KMS-11 (cell line): ENCODE measurements at regions not wholly inside any gene's neighbourhood (a gene's known extent, or its start where the extent isn't known, plus 50 kb on each side); places are given as distances from the start of the nearest gene placed in this dataset.

Source experiments
- H2AFZ ChIP-seq: fragments of 200-600 bp; sonication (generic); 2 replicates; pipeline ENCODE4 v1.6.1; 2016; ENCODE audit warnings: antibody characterized with exemption, mixed run types, low read depth
- H3K27ac ChIP-seq: fragments of 200-600 bp; sonication (generic); 2 replicates; pipeline ENCODE4 v1.6.1; 2016; ENCODE audit warnings: mild to moderate bottlenecking, mixed run types
- H3K27me3 ChIP-seq: fragments of 200-600 bp; sonication (generic); 2 replicates; pipeline ENCODE4 v1.6.1; 2017; ENCODE audit warnings: mild to moderate bottlenecking, low read depth, mixed run types, moderate library complexity; ENCODE audit not compliant: insufficient read depth
- H3K36me3 ChIP-seq: fragments of 200-600 bp; sonication (generic); 2 replicates; pipeline ENCODE4 v1.6.1; 2017; ENCODE audit warnings: mild to moderate bottlenecking, mixed run types; ENCODE audit not compliant: insufficient read depth
- H3K4me1 ChIP-seq: fragments of 200-600 bp; sonication (generic); 2 replicates; pipeline ENCODE4 v1.6.1; 2016; ENCODE audit warnings: mild to moderate bottlenecking, low read depth, mixed run types; ENCODE audit not compliant: poor library complexity, severe bottlenecking
- H3K4me2 ChIP-seq: fragments of 200-600 bp; sonication (generic); 2 replicates; pipeline ENCODE4 v1.7.0; 2016; ENCODE audit warnings: mild to moderate bottlenecking, mixed run types
- H3K4me3 ChIP-seq: fragments of 200-600 bp; sonication (generic); IDR thresholded peaks from 2 replicates; pipeline ENCODE4 v1.6.1; 2017; ENCODE audit warnings: low read depth, low read length, mixed read lengths; ENCODE audit not compliant: insufficient read depth
- H3K79me2 ChIP-seq: fragments of 200-600 bp; sonication (generic); 2 replicates; pipeline ENCODE4 v1.6.1; 2016; ENCODE audit warnings: low read depth, mixed run types; ENCODE audit not compliant: insufficient read depth
- H3K9ac ChIP-seq: fragments of 200-600 bp; sonication (generic); 2 replicates; pipeline ENCODE4 v1.6.1; 2016; ENCODE audit warnings: mild to moderate bottlenecking, mixed run types
- H4K20me1 ChIP-seq: fragments of 200-600 bp; sonication (generic); 2 replicates; pipeline ENCODE4 v1.6.1; 2016; ENCODE audit warnings: mild to moderate bottlenecking, mixed run types; ENCODE audit not compliant: insufficient read depth
- CTCF ChIP-seq: fragments of 200-600 bp; sonication (generic); conservative IDR thresholded peaks from 2 replicates; pipeline ENCODE4 v1.6.1; 2017; ENCODE audit warnings: low read depth, mild to moderate bottlenecking, antibody characterized with exemption, low read length, moderate library complexity, mixed read lengths

DNA sequence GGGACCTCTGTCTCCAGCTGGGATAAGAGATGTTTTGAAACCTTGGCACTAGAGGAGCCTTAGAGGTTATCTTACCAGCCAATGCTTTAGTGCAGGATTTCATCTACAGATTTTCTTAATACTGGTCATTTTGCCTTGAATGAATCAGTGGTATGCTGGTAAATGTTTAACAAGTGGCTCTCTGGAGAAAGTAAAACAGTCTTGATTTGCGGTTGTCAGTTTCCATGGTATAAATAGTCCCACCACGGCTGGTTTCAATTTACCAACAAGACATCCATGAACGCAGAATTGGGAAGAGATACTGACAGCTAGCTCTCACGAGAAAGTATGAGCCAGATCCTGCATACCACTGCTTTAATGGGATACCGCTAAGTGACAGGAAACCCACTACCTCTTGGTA lies 56.7 kb upstream of the CXCL14 start:
- no peak overlapping the region for H3K4me3 ChIP-seq
- H3K27ac ChIP-seq: no peak overlapping the region
- H3K36me3 ChIP-seq: no peaks in the 10 kb centered on the region
- no peak for TF ChIP-seq CTCF
- H3K4me2 ChIP-seq: no peak overlapping the region
- H3K79me2 ChIP-seq: no peaks in the 10 kb centered on the region
- H2AFZ ChIP-seq: no peak overlapping the region
- no peaks in the 10 kb centered on the region for H3K27me3 ChIP-seq
- H3K4me1 ChIP-seq: no peaks in the 10 kb centered on the region
- no peaks in the 10 kb centered on the region for H4K20me1 ChIP-seq
- no peak overlapping the region for H3K9ac ChIP-seq

- Histone ChIP-seq H3K79me2 (no peaks in the 10 kb centered on the region), H3K4me3 (no peak overlapping the region), H3K36me3 (no peaks in the 10 kb centered on the region), H3K4me2 (no peak overlapping the region), H3K27me3 (no peaks in the 10 kb centered on the region), H3K9ac (no peak overlapping the region), H2AFZ (no peak overlapping the region), H3K4me1 (no peaks in the 10 kb centered on the region), H3K27ac (no peak overlapping the region), H4K20me1 (no peaks in the 10 kb centered on the region)
- TF ChIP-seq CTCF: no peak
Measured at GRCh38 chr5:135632798-135633197, 54.0 kb upstream of the CXCL14 start.

- H4K20me1 ChIP-seq: no peaks in the 10 kb centered on the region
- no peaks in the 10 kb centered on the region for H3K27me3 ChIP-seq
- H3K36me3 ChIP-seq: no peaks in the 10 kb centered on the region
- H3K79me2 ChIP-seq: no peaks in the 10 kb centered on the region
- no peak overlapping the region for H3K27ac ChIP-seq
- TF ChIP-seq CTCF: no peak
- no peak overlapping the region for H2AFZ ChIP-seq
- no peak overlapping the region for H3K4me2 ChIP-seq
- no peaks in the 10 kb centered on the region for H3K4me1 ChIP-seq
- H3K4me3 ChIP-seq: no peak overlapping the region
- no peak overlapping the region for H3K9ac ChIP-seq
Measured at GRCh38 chr5:135631391-135631790, 52.6 kb upstream of the CXCL14 start.

DNA sequence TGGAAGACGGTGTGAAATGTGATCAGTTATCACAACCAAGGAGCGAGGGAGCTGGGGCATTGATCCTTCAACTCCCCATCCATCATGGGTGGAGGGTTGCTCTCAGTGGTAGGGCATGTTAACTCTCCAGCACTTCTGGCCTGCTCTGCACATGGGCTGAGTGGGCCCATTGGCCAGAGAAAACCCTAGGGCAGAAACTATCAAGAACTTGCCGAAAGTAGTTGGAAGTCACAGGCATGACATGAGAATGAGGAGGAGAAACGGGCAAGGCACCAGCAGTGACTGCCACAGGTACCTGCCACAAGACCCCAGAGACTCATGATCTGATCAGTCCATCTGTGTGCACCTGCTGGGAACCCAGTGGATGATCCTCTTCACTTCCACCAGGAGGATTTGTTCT lies 50.9 kb upstream of the CXCL14 start:
- H4K20me1 ChIP-seq: no peaks in the 10 kb centered on the region
- no peak overlapping the region for H3K27ac ChIP-seq
- TF ChIP-seq CTCF: no peak
- H3K79me2 ChIP-seq: no peaks in the 10 kb centered on the region
- no peaks in the 10 kb centered on the region for H3K36me3 ChIP-seq
- H3K9ac ChIP-seq: no peak overlapping the region
- H2AFZ ChIP-seq: no peak overlapping the region
- H3K27me3 ChIP-seq: no peaks in the 10 kb centered on the region
- H3K4me1 ChIP-seq: no peaks in the 10 kb centered on the region
- H3K4me3 ChIP-seq: no peak overlapping the region
- no peak overlapping the region for H3K4me2 ChIP-seq
